HG03439 (cell line): ENCODE measurements at regions not wholly inside any gene's neighbourhood (a gene's known extent, or its start where the extent isn't known, plus 50 kb on each side); places are given as distances from the start of the nearest gene placed in this dataset.

ENCODE experiments used
- ATAC-seq: cut with Tn5 transposase; IDR thresholded peaks from one replicate; pipeline ENCODE4 v1.9.1; 2021; ENCODE audit warnings: mild to moderate bottlenecking, moderate library complexity; ENCODE audit not compliant: unreplicated experiment

GRCh38 chr7:47221826-47222225 is 360.1 kb downstream of the TNS3 start:
- ATAC-seq: no peak

GRCh38 chr7:47218378-47219176 is 363.3 kb downstream of the TNS3 start:
- no peak for ATAC-seq

GRCh38 chr7:47217570-47218360 is 364.1 kb downstream of the TNS3 start:
- ATAC-seq: no peak

GRCh38 chr7:47217086-47217485 is 364.8 kb downstream of the TNS3 start:
- ATAC-seq: no peak

- ATAC-seq: no peak
Measured at GRCh38 chr7:47216439-47216838, 365.5 kb downstream of the TNS3 start.

GRCh38 chr7:47215640-47216039 is 366.3 kb downstream of the TNS3 start:
- ATAC-seq: no peak

- ATAC-seq: no peak
Measured at GRCh38 chr7:47215049-47215448, 366.9 kb downstream of the TNS3 start.

GRCh38 chr7:47213276-47213675 is 368.6 kb downstream of the TNS3 start:
- no peak for ATAC-seq

- no peak for ATAC-seq
Measured at GRCh38 chr7:47211519-47211973, 370.4 kb downstream of the TNS3 start.

GRCh38 chr7:47210281-47210854 is 371.5 kb downstream of the TNS3 start:
- no peak for ATAC-seq

- no peak for ATAC-seq
Measured at GRCh38 chr7:47207956-47208355, 374.0 kb downstream of the TNS3 start.

GRCh38 chr7:47204709-47205108 is 377.2 kb downstream of the TNS3 start:
- ATAC-seq: no peak

GRCh38 chr7:47202146-47202783 is 379.6 kb downstream of the TNS3 start:
- ATAC-seq: no peak

- no peak for ATAC-seq
Measured at GRCh38 chr7:47198159-47198558, 383.8 kb downstream of the TNS3 start.

- no peak for ATAC-seq
Measured at GRCh38 chr7:47197486-47197885, 384.4 kb downstream of the TNS3 start.

- ATAC-seq: no peak
Measured at GRCh38 chr7:47196737-47197136, 385.2 kb downstream of the TNS3 start.

- no peak for ATAC-seq
Measured at GRCh38 chr7:47196106-47196645, 385.7 kb downstream of the TNS3 start.

GRCh38 chr7:47195641-47196040 is 386.3 kb downstream of the TNS3 start:
- no peak for ATAC-seq

- ATAC-seq: no peak
Measured at GRCh38 chr7:47194516-47195057, 387.3 kb downstream of the TNS3 start.

- no peak for ATAC-seq
Measured at GRCh38 chr7:47192978-47193377, 388.9 kb downstream of the TNS3 start.

- no peak for ATAC-seq
Measured at GRCh38 chr7:47191876-47192291, 390.0 kb downstream of the TNS3 start.
